Middle frontal gyrus (tissue), 1 donor: ENCODE measurements at regions not wholly inside any gene's neighbourhood (a gene's known extent, or its start where the extent isn't known, plus 50 kb on each side); places are given as distances from the start of the nearest gene placed in this dataset.

Source experiments
- DNase-seq: peaks from one replicate; pipeline ENCODE4 v3.0.0-alpha.2; 2015; ENCODE audit warnings: low spot score; ENCODE audit errors: extremely low spot score

DNA sequence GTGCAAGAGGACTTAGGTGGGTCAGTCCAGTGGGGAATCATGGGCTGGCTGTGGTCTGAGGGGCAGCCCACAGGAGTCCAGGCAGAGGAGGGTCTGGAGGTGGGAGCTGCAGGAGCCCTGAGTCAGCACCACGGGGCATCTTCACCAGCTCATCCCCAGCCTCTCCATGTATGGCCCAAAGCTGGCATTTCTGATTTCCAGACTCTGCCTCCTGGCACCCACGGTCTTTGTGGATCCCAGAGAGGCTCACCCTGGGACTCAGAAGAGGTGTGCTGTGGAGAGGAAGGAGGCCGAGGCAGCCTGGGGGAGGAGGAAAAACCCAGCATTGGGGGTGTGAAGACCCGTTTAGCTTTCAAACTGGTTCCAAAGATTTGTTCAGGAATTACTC is 64.5 kb upstream of the KLF13 start:
- no peak for DNase-seq

DNA sequence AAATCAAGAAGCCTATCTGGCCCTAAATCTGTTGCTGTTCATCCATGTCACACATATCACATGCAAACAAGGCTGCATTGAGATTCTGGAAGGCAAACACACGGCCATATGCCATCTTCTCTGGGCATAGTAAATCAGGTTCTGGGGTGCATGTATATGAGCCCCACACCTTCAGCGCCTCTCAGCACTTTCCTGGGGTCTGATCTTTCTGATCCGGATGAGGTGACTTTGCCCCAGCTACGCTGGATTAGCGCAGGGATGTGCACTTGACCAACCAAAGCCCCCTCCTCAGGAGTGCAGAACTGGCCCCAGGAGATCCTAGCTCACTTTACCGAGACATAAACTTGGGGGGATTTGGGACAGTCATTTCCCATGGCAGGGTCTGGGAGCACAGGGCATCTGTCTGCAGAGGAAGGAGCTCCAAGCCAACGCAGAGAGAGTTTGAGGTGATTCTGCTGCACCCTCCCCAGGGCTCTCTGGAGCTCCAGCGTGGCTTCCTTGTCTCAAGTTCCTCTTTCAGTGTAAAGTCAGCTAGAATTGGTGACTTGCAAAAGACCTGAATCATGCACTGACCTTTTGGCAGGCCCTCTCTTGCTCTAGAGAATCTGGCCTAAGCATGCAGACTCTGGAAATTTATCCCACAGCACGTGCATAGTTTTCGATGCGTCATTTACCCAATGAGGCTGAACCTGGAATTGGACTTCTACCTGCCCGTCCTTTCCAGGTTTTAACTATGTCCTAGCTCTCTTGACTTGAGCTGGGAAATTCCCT is 63.5 kb upstream of the KLF13 start:
- no peak for DNase-seq

DNA sequence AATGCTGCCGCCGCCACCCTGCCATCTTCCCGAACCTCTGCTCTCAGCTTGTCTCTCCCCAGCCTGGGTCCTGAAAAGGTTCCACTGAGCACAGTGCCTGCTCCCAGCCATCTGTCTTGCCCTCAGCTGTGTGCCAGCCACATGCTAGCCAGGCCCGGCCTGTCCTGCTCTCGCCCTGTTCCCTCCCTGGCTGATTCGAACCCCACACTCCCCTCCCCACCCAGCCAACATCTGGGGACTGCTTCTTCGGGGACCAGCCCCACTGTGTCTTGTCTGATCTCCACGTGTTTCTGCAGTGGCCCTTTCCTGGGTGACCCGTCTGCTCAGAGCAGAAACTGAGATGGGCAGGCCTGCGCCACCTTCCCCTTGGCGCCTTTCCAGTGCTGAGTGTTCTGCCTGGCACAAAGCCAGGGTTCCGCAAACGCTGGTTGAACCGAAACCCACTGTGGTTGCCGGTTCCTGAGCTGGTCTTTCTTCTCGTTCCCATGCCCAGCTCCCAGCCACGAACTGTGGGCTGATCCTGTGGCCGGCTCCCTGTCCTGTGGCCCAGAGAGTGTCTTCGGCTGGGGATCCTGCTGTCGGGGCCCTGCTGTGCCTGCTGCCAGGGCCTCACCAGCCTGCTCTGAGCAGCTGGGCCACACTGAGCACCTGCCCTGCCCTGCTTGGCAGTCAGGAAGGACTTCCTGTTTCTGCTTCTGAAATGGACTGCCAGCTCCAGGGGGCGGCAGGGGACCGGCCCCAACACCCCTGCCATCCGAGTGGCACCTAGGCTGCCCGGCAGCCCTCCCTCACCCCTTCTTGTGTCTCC is 62.7 kb upstream of the KLF13 start:
- DNase-seq: no peak

DNA sequence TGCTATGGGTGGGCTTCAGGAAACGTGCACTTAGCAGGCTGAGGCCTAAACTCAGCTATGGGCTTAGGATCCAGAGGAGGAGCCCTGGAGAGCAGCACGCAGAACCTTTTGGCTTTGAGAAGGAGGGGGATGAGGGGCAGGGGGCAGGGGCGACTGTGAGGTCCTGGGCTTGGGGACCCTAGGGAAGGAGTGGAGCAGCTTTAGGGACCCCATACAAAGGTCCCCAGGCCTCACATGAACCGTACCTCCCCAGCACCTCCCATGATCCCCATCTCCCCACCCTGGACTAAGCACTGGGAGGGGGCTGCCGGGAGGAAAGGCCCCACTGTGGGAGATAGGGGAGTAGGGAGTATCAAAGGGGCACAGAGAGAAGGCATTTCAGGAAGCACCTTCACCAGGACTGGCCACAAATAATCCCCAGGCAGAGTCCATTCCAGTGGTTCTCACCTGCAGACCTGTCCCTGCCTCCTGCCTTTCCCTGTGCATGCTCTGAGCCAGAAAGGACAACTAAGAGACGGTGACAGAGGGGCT is 62.0 kb upstream of the KLF13 start:
- no peak for DNase-seq

DNA sequence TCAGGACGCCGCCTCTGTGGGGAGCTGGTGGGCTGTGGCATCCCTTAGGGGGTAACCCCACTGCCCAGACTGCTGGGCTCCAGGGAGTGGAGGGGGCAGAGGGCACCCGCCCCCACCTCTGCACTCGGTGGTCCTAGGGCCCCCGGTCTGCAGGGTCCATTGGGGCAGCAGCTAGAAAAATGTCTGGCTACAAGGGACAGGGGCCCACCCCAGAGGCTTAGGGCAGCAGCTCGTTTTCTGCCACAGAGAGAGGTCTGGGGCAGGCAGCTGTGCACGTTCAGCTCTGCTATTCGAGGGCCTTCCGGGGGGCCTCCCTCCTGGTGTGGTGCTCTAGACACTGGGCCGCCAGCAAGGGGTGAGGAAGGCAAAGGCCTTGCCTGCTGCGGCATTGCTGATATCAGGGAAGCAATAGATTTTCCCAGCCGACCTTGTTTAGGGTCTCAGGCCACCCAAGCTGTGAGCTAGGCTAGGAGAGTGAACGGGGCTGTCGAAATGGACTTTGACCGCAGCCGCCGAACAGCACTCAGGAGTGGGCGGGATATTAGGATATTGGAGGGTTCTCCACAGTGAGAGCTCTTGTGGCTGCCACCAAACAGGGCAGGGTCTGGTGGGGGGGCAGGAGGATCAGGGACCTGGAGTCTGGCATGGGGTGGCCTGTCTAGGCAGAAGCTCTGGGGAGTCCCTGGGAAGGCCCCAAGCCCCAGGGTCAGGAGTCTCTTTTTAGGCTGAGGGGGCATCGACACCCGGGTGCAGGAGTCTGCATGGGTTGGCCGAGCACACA is 61.4 kb upstream of the KLF13 start:
- no peak for DNase-seq

DNA sequence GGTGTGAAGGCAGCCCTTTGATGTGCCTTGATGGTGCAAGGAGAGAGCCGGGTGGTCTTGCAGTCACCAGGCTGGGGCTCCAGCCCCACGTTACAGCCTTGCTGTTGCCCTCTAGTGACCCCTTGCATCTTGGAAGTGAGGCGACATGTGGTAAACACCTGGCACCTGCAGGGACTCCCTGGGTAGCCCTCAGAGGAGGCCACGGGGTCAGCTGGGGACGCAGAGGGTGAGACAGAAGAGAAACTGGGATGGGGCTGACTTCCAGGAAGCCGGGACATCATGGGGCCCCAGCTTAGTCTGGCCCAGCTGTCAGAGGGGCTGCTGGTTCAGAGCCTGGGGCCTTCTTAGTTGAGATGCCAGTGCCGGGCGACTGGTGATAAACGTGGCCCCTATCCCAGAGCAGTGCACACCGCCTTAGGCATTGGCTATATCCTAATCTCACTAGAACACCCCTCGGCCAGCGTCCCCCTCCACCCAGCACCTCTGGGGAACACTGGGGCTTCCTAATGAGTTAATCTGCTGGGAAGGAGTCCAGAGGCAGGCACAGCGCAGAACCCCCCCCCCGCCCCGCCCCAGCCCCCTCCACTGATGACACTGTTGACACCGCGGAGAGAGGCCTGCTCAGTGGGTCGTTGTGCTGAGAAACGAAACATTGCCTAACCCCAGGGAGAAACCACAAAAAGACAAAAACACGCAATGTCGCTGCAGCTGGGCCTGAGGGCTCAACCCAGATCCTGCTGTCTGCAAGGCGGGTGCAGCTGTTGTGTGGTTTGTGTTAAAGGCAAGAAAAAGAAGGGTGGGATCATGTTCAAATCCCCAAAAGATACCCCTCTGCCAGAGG is 60.5 kb upstream of the KLF13 start:
- no peak for DNase-seq

DNA sequence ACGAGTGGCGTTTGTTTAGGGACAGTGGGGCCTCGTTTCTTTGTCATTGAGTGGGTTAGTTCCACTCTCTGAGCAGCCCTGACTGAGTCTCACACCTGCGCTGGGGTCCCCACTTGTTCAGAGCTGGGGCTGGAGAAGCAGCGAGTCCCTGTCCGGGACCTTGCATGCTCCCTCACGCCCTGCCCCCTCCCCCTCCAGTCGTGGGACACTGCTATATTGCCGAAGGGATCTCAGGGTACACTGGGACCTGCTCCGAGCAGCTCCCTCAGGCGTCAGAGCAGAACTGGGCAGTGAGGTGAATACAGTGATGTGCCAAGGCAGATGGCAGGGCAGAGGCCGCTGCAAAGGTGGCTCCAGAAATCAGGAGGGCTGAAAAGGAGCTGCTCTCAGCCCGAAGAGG is 59.9 kb upstream of the KLF13 start:
- DNase-seq: no peak

DNA sequence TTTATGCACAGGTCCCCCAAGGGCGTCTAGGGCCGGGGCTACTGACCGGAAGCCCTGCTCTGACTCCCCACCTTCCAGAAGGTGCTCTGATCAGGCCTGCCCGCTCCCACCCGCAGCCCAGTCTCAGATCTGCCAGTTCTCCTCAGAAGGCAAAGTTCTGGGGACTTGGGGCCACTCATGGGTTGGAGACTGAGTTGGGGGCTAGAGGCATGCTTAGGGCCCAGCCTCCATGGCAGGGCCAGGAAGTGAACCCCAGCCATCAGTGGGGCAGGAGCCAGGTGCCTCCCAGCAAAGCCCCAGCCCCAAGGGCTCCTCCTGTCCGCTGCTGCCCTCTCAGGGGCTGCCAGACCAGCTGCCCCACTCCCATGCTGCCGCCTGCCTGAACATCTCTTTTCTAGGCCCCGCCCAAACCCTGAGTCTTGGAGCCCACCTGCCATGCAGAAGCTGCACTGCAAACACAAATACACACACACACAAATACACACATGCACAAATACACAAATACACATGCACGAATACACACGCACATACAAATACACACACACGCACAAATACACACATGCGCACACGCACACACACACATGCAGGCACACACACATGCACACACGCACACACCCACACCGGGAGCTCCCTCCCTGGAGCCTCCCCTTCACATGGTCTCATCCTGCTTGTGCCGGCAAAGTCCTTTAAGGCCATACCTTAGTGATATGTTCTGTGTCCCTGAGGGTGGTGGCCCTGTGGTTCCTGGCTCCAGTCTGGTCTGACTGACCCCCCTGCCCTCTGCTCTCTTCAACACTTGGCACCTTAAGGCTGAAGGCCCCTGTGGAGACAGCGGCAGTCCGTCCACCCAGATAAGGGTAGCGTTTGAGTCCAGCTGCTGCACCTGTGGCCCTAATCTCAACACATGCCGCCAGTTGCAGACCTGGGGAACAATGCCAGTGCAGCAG is 59.2 kb upstream of the KLF13 start:
- no peak for DNase-seq

DNA sequence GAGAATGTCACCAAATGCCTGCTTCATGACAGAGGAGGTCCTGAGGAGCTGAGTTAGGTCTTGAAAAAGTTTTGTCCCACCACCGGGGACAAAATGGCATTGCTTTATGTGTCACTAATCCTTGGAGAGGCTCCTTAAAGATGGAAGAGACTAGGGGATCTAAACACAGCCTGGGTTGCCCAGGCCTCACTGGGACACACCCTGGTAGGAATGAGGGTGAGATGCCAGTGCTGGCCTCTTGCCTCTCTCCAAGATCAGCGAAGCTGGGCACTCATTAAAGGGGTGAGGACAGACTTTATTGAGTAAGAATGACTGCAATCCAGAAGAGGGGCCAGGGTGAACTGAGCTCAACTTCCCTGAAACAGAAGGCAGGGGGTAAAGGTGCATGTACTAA is 58.5 kb upstream of the KLF13 start:
- DNase-seq: no peak

DNA sequence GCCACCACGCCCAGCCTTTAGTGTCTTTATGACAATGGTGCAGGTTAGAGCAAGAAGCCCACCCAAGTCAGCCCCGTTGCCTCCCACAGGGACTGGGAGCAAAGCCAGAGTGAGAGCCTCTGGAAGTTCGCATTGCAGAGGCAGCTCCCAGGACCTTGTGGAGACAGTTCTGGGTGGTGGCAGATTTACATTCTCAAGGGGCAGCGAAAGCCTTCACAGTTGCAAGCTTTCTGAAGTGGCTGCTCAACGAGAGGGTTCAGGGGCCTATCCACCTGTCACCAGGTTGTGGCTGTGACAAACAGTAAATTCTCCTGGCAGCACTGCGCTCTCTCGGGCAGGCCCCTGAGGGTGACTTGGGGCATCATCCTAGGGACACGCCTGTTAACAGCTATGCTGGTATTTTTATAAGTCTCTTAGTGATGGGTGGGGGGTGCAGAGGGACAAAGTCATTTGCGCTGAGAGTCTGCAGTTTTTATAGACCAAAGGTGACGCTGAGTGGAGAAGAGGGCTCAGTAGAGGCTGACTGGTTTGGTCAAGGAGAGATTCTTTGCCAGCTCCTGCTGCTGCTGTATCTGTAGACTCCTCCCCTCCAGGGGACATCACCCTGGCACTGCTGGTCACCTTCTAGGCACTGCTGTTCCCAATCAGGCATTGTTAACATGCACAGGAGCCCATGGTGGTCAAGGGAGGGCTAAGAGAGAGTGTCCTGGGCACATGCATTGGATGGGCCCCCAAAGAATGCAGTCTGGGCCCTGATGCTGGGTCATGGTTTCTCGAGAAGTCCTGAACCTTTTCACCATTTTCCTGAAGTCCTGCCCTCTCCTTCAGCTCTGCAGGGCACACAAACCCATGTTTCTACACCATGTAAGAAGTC is 57.5 kb upstream of the KLF13 start:
- no peak for DNase-seq

DNA sequence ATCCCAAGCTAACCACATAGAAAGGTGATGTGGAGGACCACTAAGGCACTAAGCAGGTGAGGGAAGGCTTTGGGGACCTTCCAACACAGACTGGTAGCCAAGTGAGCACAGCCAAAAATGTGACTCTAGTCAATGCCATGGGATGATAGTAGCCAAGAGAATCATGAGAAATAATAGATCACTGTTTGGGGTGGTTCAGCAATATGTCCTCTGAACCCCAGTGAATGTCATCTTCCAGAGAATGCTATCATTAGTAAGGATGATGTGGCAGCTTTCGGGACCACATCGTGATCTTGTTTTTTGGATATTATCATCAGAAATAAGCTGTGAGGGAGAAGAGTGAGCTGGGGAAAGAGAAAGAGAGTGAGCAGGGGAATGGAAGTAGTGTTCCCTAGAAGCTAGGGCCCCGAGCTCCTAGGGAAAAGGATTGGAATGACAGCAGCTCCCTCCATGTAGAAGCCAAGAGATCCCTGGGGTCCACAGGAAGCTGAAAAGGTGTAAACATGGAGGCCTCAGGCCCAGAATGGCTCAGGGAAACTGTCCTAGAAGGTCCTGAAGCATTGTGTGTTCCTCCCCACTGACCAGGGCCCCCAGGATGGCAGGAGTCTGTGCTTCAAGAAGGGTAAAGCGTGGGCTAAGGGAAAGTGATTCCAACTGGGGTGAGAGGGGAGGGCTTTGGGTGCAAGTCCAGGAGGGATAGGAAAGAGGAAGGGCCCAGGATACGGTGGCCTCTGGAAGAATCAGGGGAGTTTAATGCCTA is 56.6 kb upstream of the KLF13 start:
- no peak for DNase-seq

DNA sequence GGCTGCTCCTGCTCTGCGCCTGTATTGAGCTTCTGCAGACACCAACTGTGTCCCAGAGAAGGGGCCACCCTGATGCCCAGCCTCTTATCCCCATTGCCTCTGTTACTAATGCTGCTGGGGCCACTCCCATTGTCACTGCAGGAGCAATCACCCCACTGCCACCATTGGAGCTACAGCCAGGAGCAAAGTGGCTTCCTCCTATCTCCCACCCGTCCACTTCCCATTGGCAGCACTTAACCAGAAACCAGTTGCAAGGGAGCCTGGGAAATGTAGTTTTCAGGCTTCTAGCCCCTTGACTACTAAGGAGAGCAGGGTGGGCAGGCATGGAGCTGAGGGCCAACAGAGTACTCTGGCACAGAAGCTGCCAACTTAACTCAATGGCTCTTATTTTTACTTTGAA is 55.9 kb upstream of the KLF13 start:
- no peak for DNase-seq

DNA sequence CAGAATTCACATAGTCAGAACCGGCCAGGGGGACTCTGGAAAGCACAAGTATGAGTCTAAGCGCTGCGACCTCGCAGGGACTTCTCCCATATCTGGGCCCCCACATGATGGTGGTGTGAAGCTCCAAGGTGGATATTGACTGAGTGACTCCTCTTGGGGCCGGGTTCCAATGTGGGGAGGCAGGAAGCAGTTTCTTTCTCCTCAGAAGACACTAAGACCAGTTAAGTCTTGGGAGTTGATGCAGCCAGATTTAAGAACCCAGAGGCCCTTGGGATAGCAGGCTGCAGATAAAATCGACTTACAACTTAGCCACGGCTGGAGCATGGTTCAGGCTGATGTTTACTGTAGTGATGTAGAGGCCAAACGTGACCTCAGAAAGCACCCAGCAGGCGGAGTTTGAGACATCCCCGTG is 55.4 kb upstream of the KLF13 start:
- no peak for DNase-seq

DNA sequence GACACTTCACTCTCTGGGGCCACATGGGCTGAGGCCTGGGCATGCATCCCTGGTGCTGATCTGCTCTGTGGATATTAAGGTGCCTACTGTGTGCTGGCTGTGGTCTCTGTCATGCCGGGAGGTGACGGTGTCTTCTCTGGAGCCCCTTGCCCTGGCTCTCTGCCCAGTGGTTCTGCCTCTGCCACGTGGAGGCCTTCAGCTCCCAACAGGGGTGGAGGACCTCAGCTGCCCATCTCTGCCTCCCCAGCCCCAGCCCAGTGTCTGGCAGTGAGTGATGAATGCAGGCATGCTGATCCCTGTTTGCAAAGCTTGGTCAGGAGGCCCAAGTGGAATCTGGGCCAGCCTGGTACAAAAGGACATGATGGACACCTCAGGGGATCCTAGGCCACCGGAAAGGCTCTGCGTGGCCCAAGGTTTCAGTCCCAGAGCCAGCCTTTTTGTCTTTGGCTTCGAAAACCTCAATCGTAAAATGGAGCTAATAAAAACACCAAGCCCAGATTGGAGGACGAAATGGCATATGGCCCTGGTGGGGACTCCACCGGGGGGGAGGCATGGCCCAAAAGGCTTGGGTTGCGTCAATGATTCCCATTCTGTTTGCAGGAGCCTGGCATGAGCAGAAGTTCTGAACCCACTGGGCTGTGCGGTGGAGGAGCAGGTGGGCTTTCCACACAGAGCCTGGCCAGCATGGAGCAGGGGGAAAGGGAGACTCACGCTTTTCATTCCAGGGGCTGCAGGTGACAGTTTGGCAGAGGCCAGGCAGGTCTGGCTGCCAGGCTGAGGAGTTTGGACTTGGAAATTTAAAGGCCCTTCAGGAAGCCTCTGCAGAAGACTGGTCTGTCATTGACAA is 54.7 kb upstream of the KLF13 start:
- DNase-seq: no peak

DNA sequence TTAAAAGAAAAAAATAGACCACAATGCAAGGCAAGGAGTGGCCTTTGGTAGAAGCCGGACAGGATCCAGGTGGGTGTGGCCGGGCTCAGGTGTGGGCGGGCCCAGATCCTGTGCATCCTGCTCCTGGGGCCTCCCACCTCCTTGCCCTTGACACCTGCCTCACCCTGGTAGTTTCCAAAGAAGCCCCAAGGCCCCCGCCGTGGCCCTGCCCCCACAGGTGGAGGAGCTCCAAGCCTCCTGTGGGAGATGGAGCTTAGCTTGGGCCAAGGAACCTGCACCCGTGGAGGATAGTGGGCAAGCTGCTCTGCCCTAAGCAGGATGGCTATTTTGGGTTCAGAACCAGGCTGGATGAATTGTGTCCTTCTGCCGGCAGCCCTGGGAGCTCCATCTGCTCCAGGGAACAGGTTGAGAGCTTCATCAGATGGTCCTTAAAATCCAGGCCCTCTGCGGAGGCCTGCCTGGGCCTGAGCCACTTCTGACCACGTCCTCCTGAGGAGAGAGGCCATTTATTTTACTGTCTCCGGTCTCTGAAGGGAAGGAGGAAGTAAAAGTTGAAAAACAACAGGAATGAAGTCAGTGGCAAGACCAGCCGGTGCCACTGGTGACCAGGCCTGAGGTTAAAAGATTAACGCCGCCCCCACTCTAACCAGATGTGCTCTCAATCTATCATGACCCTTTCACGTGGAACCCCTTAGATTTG is 53.9 kb upstream of the KLF13 start:
- DNase-seq: no peak

DNA sequence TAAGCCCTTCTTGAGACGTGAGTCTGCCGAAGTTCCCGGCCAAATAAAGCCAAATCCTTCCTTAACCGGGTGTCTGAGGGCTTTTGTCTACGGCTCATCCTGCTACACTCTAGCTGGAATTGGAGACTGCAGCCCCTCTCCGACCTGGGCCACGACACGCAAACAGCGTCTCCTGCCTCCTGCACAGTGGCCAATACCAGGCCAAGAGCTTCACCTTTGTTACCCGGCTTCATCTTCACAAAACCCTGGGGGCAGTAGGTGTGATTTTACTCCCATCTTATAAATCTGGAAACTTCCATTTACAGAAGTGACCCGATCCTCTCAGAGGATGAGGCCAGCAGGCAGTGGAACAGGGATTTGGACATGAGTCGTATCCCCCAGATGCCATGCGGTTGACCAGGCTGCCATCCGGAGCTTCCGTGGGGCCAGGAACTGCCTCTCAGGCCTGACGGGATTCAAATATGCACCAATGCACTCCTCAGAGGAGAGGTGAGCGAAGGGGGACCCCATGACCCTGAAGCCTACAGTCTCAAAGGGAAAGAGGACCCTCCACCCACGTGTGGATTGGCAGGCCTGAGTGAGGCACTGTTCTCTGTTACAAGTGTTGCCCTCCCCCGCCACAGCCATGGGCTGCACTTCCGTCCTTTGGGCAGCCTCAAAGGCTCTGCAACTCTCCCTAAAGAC is 53.2 kb upstream of the KLF13 start:
- DNase-seq: no peak
